K562 (cell line): ENCODE measurements at regions not wholly inside any gene's neighbourhood (a gene's known extent, or its start where the extent isn't known, plus 50 kb on each side); places are given as distances from the start of the nearest gene placed in this dataset.

Experiments used
- ATAC-seq: fragments of 200-7000 bp; cut with Tn5 transposase; 3 replicates; pipeline ENCODE4 v1.9.1; 2020; ENCODE audit warnings: moderate library complexity
- BruUV-seq: library from RNA; stranded (reverse); fragments of 400-500 nt; replicated peaks from 2 replicates; lab custom pipeline; 2021; lab: Mats Ljungman, UMichigan
- CTCF ChIA-PET: fragments of 300-600 bp; formaldehyde crosslinking; extraction: SDS; loops from one replicate; lab custom pipeline; 2021; ENCODE audit warnings: low intra/inter-chr PET ratio; lab: Yijun Ruan, JAX
- POLR2A ChIA-PET: fragments of 300-600, 350-650 bp; sonication (Branson Sonifier 250); formaldehyde crosslinking; extraction: SDS; loops from one replicate; lab custom pipeline; 2021; ENCODE audit warnings: antibody characterized with exemption, inconsistent platforms; lab: Yijun Ruan, JAX
- DNase-seq, 4 experiments: peaks; one replicate each; pipeline versions ENCODE4 v3.0.0 to v3.0.0-alpha.2; 2011 to 2018; ENCODE audit warnings: low spot score in 3 of 4, mixed read lengths in 3 of 4; ENCODE audit errors: extremely low read depth in 1 of 4
- FAIRE-seq: peaks from 2 replicates; lab custom pipeline; 2011; peaks lifted over from hg19 to GRCh38; lab: Jason Lieb, UNC
- H2AFZ ChIP-seq: 2 replicates; pipeline ENCODE4 v1.6.0; 2011; ENCODE audit warnings: low read depth, low read length, control low read depth, inconsistent platforms
- H3K27ac ChIP-seq: fragments of 200-600 bp; 3 replicates; pipeline ENCODE4 v1.8.0; 2011; ENCODE audit warnings: low read depth, mild to moderate bottlenecking, control low read depth, inconsistent platforms, low read length, moderate library complexity, mixed read lengths; ENCODE audit errors: extremely low read depth
- H3K27me3 ChIP-seq, 2 experiments: fragments of 300-600 bp in 1 of 2; 2 replicates in 1 of 2; 3 replicates in 1 of 2; pipeline versions ENCODE4 v1.6.0 to v1.8.0; 2011; ENCODE audit warnings: inconsistent platforms in 2 of 2, low read length in 2 of 2, mild to moderate bottlenecking in 1 of 2, mixed read lengths in 1 of 2, moderate library complexity in 1 of 2; ENCODE audit not compliant: control insufficient read depth in 2 of 2, insufficient read depth in 2 of 2
- H3K36me3 ChIP-seq: fragments of 300-600 bp; 3 replicates; pipeline ENCODE4 v1.8.0; 2011; ENCODE audit warnings: mild to moderate bottlenecking, low read length, inconsistent platforms; ENCODE audit not compliant: control insufficient read depth, insufficient read depth
- H3K4me1 ChIP-seq, 2 experiments: fragments of 200-600 bp in 1 of 2; replicated peaks in 1 of 2; 2 replicates in 1 of 2; 3 replicates in 1 of 2; pipeline versions ENCODE4 v1.5.1 to v1.8.0; 2011; ENCODE audit warnings: inconsistent platforms in 2 of 2, low read length in 2 of 2, mild to moderate bottlenecking in 1 of 2, mixed read lengths in 1 of 2, moderate library complexity in 1 of 2; ENCODE audit not compliant: control insufficient read depth in 2 of 2, insufficient read depth in 2 of 2
- H3K4me2 ChIP-seq: 2 replicates; pipeline ENCODE4 v1.6.1; 2011; ENCODE audit warnings: low read length, control low read depth, inconsistent platforms, mixed read lengths; ENCODE audit not compliant: insufficient read depth
- H3K4me3 ChIP-seq: fragments of 200-600 bp; sonication (generic), shearing (Covaris generic); 2 replicates; pipeline ENCODE4 v1.5.1; 2016; ENCODE audit warnings: control low read depth, inconsistent platforms
- H3K79me2 ChIP-seq: fragments of 200-600 bp; 3 replicates; pipeline ENCODE4 v1.8.0; 2011; ENCODE audit warnings: low read length, inconsistent platforms; ENCODE audit not compliant: control insufficient read depth, insufficient read depth
- H3K9ac ChIP-seq, 2 experiments: 2 replicates each; pipeline versions ENCODE4 v1.6.0 to v1.6.1; 2011; ENCODE audit warnings: low read depth in 2 of 2, low read length in 2 of 2, control low read depth in 1 of 2, inconsistent platforms in 1 of 2, mild to moderate bottlenecking in 1 of 2, mixed read lengths in 1 of 2; ENCODE audit not compliant: insufficient read depth in 1 of 2
- H3K9me1 ChIP-seq: one replicate; pipeline ENCODE4 v1.6.0; 2011; ENCODE audit warnings: inconsistent platforms, mild to moderate bottlenecking, low read length, moderate library complexity; ENCODE audit not compliant: control insufficient read depth, insufficient read depth
- H3K9me3 ChIP-seq: replicated peaks from 2 replicates; pipeline ENCODE4 v1.5.1; 2011; ENCODE audit warnings: low read depth, low read length, inconsistent platforms; ENCODE audit not compliant: control insufficient read depth, insufficient read depth
- H4K20me1 ChIP-seq: replicated peaks from 2 replicates; pipeline ENCODE4 v1.6.1; 2011; ENCODE audit warnings: low read length, inconsistent platforms, mixed read lengths; ENCODE audit not compliant: control insufficient read depth, insufficient read depth
- ADNP ChIP-seq: fragments of 200-800 bp; sonication (Bioruptor generic); IDR thresholded peaks from 2 replicates; pipeline ENCODE4 v1.6.1; 2016; ENCODE audit warnings: missing genetic modification characterization, missing compliant biosample characterization
- ATF4 ChIP-seq: fragments of 450-650 bp; formaldehyde crosslinking; IDR thresholded peaks from 2 replicates; pipeline ENCODE4 v1.4.0; 2022; ENCODE audit warnings: mild to moderate bottlenecking, moderate library complexity
- E2F1 ChIP-seq: sonication (generic); formaldehyde crosslinking; IDR thresholded peaks from 2 replicates; pipeline ENCODE4 v1.8.1; 2023; ENCODE audit warnings: mild to moderate bottlenecking, missing genetic modification reagents, moderate library complexity
- ESRRB ChIP-seq: fragments of 250-450 bp; sonication (Bioruptor Pico); IDR thresholded peaks from 2 replicates; pipeline ENCODE4 v1.5.0; 2020; ENCODE audit warnings: mild to moderate bottlenecking, moderate library complexity, borderline replicate concordance
- NFYB ChIP-seq: IDR thresholded peaks from 2 replicates; pipeline ENCODE4 v1.6.1; 2011; ENCODE audit warnings: mild to moderate bottlenecking, moderate library complexity; ENCODE audit not compliant: insufficient read length; ENCODE audit errors: extremely low read depth
- PURB ChIP-seq: sonication (generic); formaldehyde crosslinking; IDR thresholded peaks from 2 replicates; pipeline ENCODE4 v1.9.0; 2021; ENCODE audit warnings: low read depth, mild to moderate bottlenecking, missing genetic modification reagents
- TBP ChIP-seq: optimal IDR thresholded peaks from 2 replicates; pipeline ENCODE3; 2011; ENCODE audit warnings: low read depth, low read length, improper control_type of control experiment
- ZBTB49 ChIP-seq: sonication (generic); formaldehyde crosslinking; IDR thresholded peaks from 2 replicates; pipeline ENCODE4 v1.8.0; 2022; ENCODE audit warnings: missing genetic modification reagents, mild to moderate bottlenecking, borderline replicate concordance
- ZNF253 ChIP-seq: fragments of 250-450 bp; sonication (Bioruptor Pico); conservative IDR thresholded peaks from 2 replicates; pipeline ENCODE4 v1.6.1; 2021; ENCODE audit warnings: mild to moderate bottlenecking
- ZNF311 ChIP-seq: fragments of 250-450 bp; sonication (Bioruptor Pico); IDR thresholded peaks from 2 replicates; pipeline ENCODE4 v1.4.0; 2020; ENCODE audit warnings: mild to moderate bottlenecking, moderate library complexity
- ZNF324 ChIP-seq: fragments of 250-450 bp; sonication (Bioruptor Pico); IDR thresholded peaks from 2 replicates; pipeline ENCODE4 v1.4.0; 2020; ENCODE audit warnings: mild to moderate bottlenecking
- ZNF830 ChIP-seq: fragments of 250-450 bp; sonication (Bioruptor Pico); IDR thresholded peaks from 2 replicates; pipeline ENCODE4 v1.5.0; 2021; ENCODE audit warnings: mild to moderate bottlenecking
- WGBS: fragments of 100-300 bp; shearing (Covaris generic); methylation state at CpG from one replicate; pipeline ENCODE4 v1.1.6; 2016; ENCODE audit warnings: low coverage, mixed read lengths; ENCODE audit not compliant: insufficient coverage; ENCODE audit errors: missing lambda C conversion rate; 5-methylcytosine and 5-hydroxymethylcytosine counted together
- in situ Hi-C: fragments of 300-500 bp; cut with MboI; formaldehyde crosslinking; loops from 4 replicates; pipeline ENCODE4 v1.15.0; 2018; ENCODE audit warnings: inconsistent platforms, mixed read lengths
- intact Hi-C: fragments of 100-400 bp; cut with micrococcal nuclease; formaldehyde crosslinking; loops from 2 replicates; pipeline ENCODE4 v1.14.2; 2022
- TF ChIP-seq, protein P1 (sequence below): sonication (generic); formaldehyde crosslinking; IDR thresholded peaks from 2 replicates; pipeline ENCODE4 v1.8.1; 2022; ENCODE audit warnings: missing genetic modification reagents

- in situ Hi-C loops, result no loop called here
- TF ChIP-seq PURB (no peak), ZNF253 (no peak), NFYB (no peak), ADNP (tag) (no peak), ZNF324 (CRISPR knock-in tag) (no peak), ZNF830 (no peak), ESRRB (CRISPR knock-in tag) (no peak), ZNF311 (CRISPR knock-in tag) (no peak), ZBTB49 (CRISPR knock-in tag) (no peak), E2F1 (CRISPR knock-in tag) (no peak), ATF4 (CRISPR knock-in tag) (no peak), TBP (no peak)
- TF ChIP-seq, protein P1, sequence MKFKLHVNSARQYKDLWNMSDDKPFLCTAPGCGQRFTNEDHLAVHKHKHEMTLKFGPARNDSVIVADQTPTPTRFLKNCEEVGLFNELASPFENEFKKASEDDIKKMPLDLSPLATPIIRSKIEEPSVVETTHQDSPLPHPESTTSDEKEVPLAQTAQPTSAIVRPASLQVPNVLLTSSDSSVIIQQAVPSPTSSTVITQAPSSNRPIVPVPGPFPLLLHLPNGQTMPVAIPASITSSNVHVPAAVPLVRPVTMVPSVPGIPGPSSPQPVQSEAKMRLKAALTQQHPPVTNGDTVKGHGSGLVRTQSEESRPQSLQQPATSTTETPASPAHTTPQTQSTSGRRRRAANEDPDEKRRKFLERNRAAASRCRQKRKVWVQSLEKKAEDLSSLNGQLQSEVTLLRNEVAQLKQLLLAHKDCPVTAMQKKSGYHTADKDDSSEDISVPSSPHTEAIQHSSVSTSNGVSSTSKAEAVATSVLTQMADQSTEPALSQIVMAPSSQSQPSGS, result no peak
- CTCF ChIA-PET, result no interaction called here
These were observed 409.3 kb downstream of the ZNF536 start for GRCh38 chr19:30781519-30781918.

More at GRCh38 chr19:30781519-30781918, 409.3 kb downstream of the ZNF536 start:
- H3K4me1 ChIP-seq, result no peaks in the 10 kb centered on the region
- BruUV-seq, result no TSS peak
- POLR2A ChIA-PET, result no interaction called here
- ATAC-seq (no peak), FAIRE-seq (no peak), DNase-seq (no peak)
- H3K79me2 ChIP-seq, result no peaks in the 10 kb centered on the region
- no peak overlapping the region for H2AFZ ChIP-seq
- no peaks in the 10 kb centered on the region for H3K27me3 ChIP-seq
- H3K36me3 ChIP-seq, result no peaks in the 10 kb centered on the region
- no peaks in the 10 kb centered on the region; the same call in 1 of the 2 replicates for H4K20me1 ChIP-seq
- H3K9me1 ChIP-seq, result no peaks in the 10 kb centered on the region
- H3K4me3 ChIP-seq, result no peak overlapping the region
- H3K27ac ChIP-seq, result no peak overlapping the region
- intact Hi-C loops, result no loop called here
- H3K9ac ChIP-seq, result no peak overlapping the region
- no peaks in the 10 kb centered on the region for H3K9me3 ChIP-seq
- no peak overlapping the region for H3K4me2 ChIP-seq
- WGBS, result 1% methylated on average over 10 of the region's 10 CpGs
